Caco-2 (cell line): ENCODE measurements at regions not wholly inside any gene's neighbourhood (a gene's known extent, or its start where the extent isn't known, plus 50 kb on each side); places are given as distances from the start of the nearest gene placed in this dataset.
"Not testable (repeated sequence)": the region's sequence is repeated elsewhere in the genome, so short reads cannot be mapped to it uniquely, and the experiment has no call there.

ENCODE experiments used
- BruUV-seq: library from RNA; stranded (reverse); fragments of 400-500 nt; replicated peaks from 2 replicates; lab custom pipeline; 2021; lab: Mats Ljungman, UMichigan
- CTCF ChIA-PET: fragments of 300-600 bp; sonication (Branson Sonifier 250); formaldehyde crosslinking; loops from one replicate; lab custom pipeline; 2022; ENCODE audit warnings: antibody characterized with exemption; lab: Charles Lee
- POLR2A ChIA-PET: fragments of 300-600 bp; sonication (Branson Sonifier 250); formaldehyde crosslinking; loops from one replicate; lab custom pipeline; 2022; ENCODE audit warnings: antibody characterized with exemption; lab: Charles Lee
- DNase-seq, 2 experiments: peaks; one replicate each; pipeline versions ENCODE4 v3.0.0 to v3.0.0-alpha.2; 2020 to 2022
- H3K27me3 ChIP-seq: replicated peaks from 2 replicates; pipeline ENCODE4 v1.6.0; 2011; ENCODE audit warnings: low read length; ENCODE audit not compliant: control insufficient read depth, insufficient read depth
- H3K36me3 ChIP-seq: 2 replicates; pipeline ENCODE4 v1.5.1; 2011; ENCODE audit warnings: low read length; ENCODE audit not compliant: control insufficient read depth, insufficient read depth
- H3K4me1 ChIP-seq: fragments of 250-450 bp; sonication (Bioruptor Pico); 2 replicates; pipeline ENCODE4 v1.5.1; 2020; ENCODE audit warnings: mild to moderate bottlenecking
- H3K4me3 ChIP-seq: 2 replicates; pipeline ENCODE4 v1.5.1; 2011; ENCODE audit warnings: low read depth, mild to moderate bottlenecking, control low read depth, low read length
- H3K9me3 ChIP-seq: fragments of 250-450 bp; sonication (Bioruptor Pico); 2 replicates; pipeline ENCODE4 v1.5.1; 2020; ENCODE audit warnings: mild to moderate bottlenecking, moderate library complexity
- H3K27ac Mint-ChIP-seq: one replicate; pipeline ENCODE4 v1.8.0; 2022; ENCODE audit warnings: mixed read lengths; ENCODE audit not compliant: unreplicated experiment
- H3K27me3 Mint-ChIP-seq: one replicate; pipeline ENCODE4 v1.8.0; 2022; ENCODE audit warnings: mixed read lengths; ENCODE audit not compliant: insufficient read depth, unreplicated experiment
- H3K36me3 Mint-ChIP-seq: one replicate; pipeline ENCODE4 v1.8.0; 2022; ENCODE audit warnings: mild to moderate bottlenecking, mixed read lengths; ENCODE audit not compliant: insufficient read depth, unreplicated experiment
- H3K4me1 Mint-ChIP-seq: one replicate; pipeline ENCODE4 v1.8.0; 2022; ENCODE audit warnings: low read depth, mixed read lengths; ENCODE audit not compliant: unreplicated experiment
- H3K4me3 Mint-ChIP-seq: one replicate; pipeline ENCODE4 v1.8.0; 2022; ENCODE audit warnings: mild to moderate bottlenecking, moderate library complexity, mixed read lengths; ENCODE audit not compliant: unreplicated experiment
- H3K9me3 Mint-ChIP-seq: one replicate; pipeline ENCODE4 v1.8.0; 2022; ENCODE audit warnings: mixed read lengths; ENCODE audit not compliant: unreplicated experiment
- CTCF ChIP-seq, 2 experiments: fragments of 200-600 bp in 1 of 2; IDR thresholded peaks; 1 replicate in 1 of 2; 2 replicates in 1 of 2; pipeline versions ENCODE4 v1.5.1 to v1.8.0; 2011 to 2022; ENCODE audit warnings: antibody characterized with exemption in 1 of 2, control low read depth in 1 of 2, inconsistent platforms in 1 of 2, low read depth in 1 of 2, low read length in 1 of 2, mild to moderate bottlenecking in 1 of 2, moderate library complexity in 1 of 2; ENCODE audit not compliant: insufficient read depth in 1 of 2, severe bottlenecking in 1 of 2, unreplicated experiment in 1 of 2
- intact Hi-C: fragments of 100-400 bp; cut with micrococcal nuclease; formaldehyde crosslinking; loops from one replicate; pipeline ENCODE4 v1.10.0; 2022; ENCODE audit not compliant: unreplicated experiment

GRCh38 chr6:99819853-99820252 lies 174.2 kb downstream of the MCHR2 start:
- H3K9me3 ChIP-seq: no peaks in the 10 kb centered on the region
- Mint-ChIP-seq H3K9me3 (peaks cover 10% of the 10 kb centered on the region), H3K4me1 (peaks cover 7% of the 10 kb centered on the region), H3K27ac (no peak overlapping the region), H3K27me3 (peaks cover 2% of the 10 kb centered on the region), H3K36me3 (no peaks in the 10 kb centered on the region), H3K4me3 (no peak overlapping the region)
- POLR2A ChIA-PET: no interaction called here
- BruUV-seq: no TSS peak
- H3K27me3 ChIP-seq: no peaks in the 10 kb centered on the region
- no peak for DNase-seq
- no peak overlapping the region for H3K4me3 ChIP-seq
- H3K4me1 ChIP-seq: no peaks in the 10 kb centered on the region
- H3K36me3 ChIP-seq: no peaks in the 10 kb centered on the region
- CTCF ChIA-PET: interaction anchor here (0.6 kb wide), 1 partner anchor 48 kb away, joined by 3 read pairs; no protein-coding TSS in a partner anchor
- intact Hi-C loops: no loop called here
- no peak for TF ChIP-seq CTCF (IDR thresholded peaks at IDR 0.05; ENCODE audit: insufficient read depth in 1 of 2, low read depth in 1 of 2, low read length in 1 of 2, severe bottlenecking in 1 of 2, unreplicated experiment in 1 of 2)

DNA sequence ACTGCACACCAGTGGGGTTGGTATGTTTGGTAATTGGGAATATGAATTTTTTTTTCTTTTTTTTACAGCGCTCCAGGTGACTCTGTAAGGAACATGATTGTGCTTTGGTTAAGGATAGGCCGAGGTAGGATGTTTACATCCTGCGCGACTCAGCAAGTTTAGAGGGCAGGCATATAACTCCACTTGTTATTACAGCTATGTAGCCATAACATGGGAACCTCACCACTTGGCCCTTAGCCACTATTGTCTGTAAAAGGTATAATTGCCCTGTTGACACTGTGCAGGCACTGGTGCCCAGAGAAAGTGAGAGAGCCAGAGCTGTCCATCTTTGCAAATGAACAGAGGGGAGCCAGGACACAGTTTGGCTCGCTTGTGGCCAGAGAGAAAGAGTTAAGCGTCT lies 172.9 kb downstream of the MCHR2 start:
- Histone ChIP-seq H3K36me3 (no peaks in the 10 kb centered on the region), H3K4me1 (no peaks in the 10 kb centered on the region), H3K27me3 (no peaks in the 10 kb centered on the region), H3K4me3 (no peak overlapping the region), H3K9me3 (no peaks in the 10 kb centered on the region)
- Mint-ChIP-seq H3K36me3 (no peaks in the 10 kb centered on the region), H3K9me3 (peaks cover 10% of the 10 kb centered on the region), H3K4me3 (no peak overlapping the region), H3K27me3 (peaks cover 2% of the 10 kb centered on the region), H3K4me1 (peaks cover 7% of the 10 kb centered on the region), H3K27ac (peak overlapping the region; percentile 33)
- intact Hi-C loops: no loop called here
- CTCF ChIA-PET: no interaction called here
- no TSS peak for BruUV-seq
- TF ChIP-seq CTCF (IDR thresholded peaks at IDR 0.05; ENCODE audit: insufficient read depth in 1 of 2, low read depth in 1 of 2, low read length in 1 of 2, severe bottlenecking in 1 of 2, unreplicated experiment in 1 of 2): no peak
- no peak for DNase-seq
- POLR2A ChIA-PET: no interaction called here

- peak; percentile 48 to 61 for DNase-seq
- no TSS peak for BruUV-seq
- peak; percentile 47 to 79 for TF ChIP-seq CTCF (IDR thresholded peaks at IDR 0.05; ENCODE audit: insufficient read depth in 1 of 2, low read depth in 1 of 2, low read length in 1 of 2, severe bottlenecking in 1 of 2, unreplicated experiment in 1 of 2)
- peaks cover 10% of the 10 kb centered on the region for H3K9me3 Mint-ChIP-seq
- no peaks in the 10 kb centered on the region for H3K36me3 Mint-ChIP-seq
- H3K27me3 ChIP-seq: no peaks in the 10 kb centered on the region
- H3K4me1 ChIP-seq: no peaks in the 10 kb centered on the region
- peaks cover 6% of the 10 kb centered on the region for H3K27me3 Mint-ChIP-seq
- no peaks in the 10 kb centered on the region for H3K9me3 ChIP-seq
- peaks cover 7% of the 10 kb centered on the region for H3K4me1 Mint-ChIP-seq
- ChIA-PET POLR2A (no interaction called here), CTCF (interaction anchor here (0.7 to 1.5 kb wide), 3 partner anchors 234 to 255 kb away, joined by 4 to 7 read pairs (median 6); partner anchors contain the start of gene CCNC)
- H3K4me3 ChIP-seq: peak overlapping the region; percentile 32
- H3K4me3 Mint-ChIP-seq: peak overlapping the region; percentile 74
- intact Hi-C loops: loop anchor here (2.0 kb wide), 5 partner anchors 76 to 488 kb away; partner anchors contain the start of gene CCNC
- no peaks in the 10 kb centered on the region for H3K36me3 ChIP-seq
- no peak overlapping the region for H3K27ac Mint-ChIP-seq
These were observed 171.1 kb downstream of the MCHR2 start for GRCh38 chr6:99822741-99823512.

GRCh38 chr6:99823513-99824235 lies 170.3 kb downstream of the MCHR2 start:
- intact Hi-C loops: loop anchor here (2.0 kb wide), 5 partner anchors 77 to 489 kb away; partner anchors contain the start of gene CCNC
- H3K27me3 ChIP-seq, H3K9me3 Mint-ChIP-seq, H3K9me3 ChIP-seq, H3K4me1 ChIP-seq, H3K27me3 Mint-ChIP-seq, H3K27ac Mint-ChIP-seq, BruUV-seq, H3K36me3 Mint-ChIP-seq, H3K36me3 ChIP-seq, H3K4me1 Mint-ChIP-seq, DNase-seq, POLR2A ChIA-PET: not testable (repeated sequence)
- H3K4me3 ChIP-seq: peak overlapping the region; percentile 32
- CTCF ChIA-PET: interaction anchor here (1.5 kb wide), 1 partner anchor 235 kb away, joined by 7 read pairs; no protein-coding TSS in a partner anchor
- H3K4me3 Mint-ChIP-seq: peak overlapping the region; percentile 74
